GM12864 (cell line): ENCODE measurements at regions not wholly inside any gene's neighbourhood (a gene's known extent, or its start where the extent isn't known, plus 50 kb on each side); places are given as distances from the start of the nearest gene placed in this dataset.

Source experiments
- DNase-seq: peaks from one replicate; pipeline ENCODE4 v3.0.0-alpha.2; 2011; ENCODE audit warnings: low read depth
- H3K4me3 ChIP-seq: 2 replicates; pipeline ENCODE4 v1.5.1; 2011; ENCODE audit warnings: mild to moderate bottlenecking, low read depth, low read length, control low read depth
- TF ChIP-seq, protein P1 (sequence below): IDR thresholded peaks from 2 replicates; pipeline ENCODE4 v1.5.1; 2011; ENCODE audit warnings: low read depth, mild to moderate bottlenecking, moderate library complexity, low read length, control low read depth, inconsistent platforms; ENCODE audit errors: missing control alignments

DNA sequence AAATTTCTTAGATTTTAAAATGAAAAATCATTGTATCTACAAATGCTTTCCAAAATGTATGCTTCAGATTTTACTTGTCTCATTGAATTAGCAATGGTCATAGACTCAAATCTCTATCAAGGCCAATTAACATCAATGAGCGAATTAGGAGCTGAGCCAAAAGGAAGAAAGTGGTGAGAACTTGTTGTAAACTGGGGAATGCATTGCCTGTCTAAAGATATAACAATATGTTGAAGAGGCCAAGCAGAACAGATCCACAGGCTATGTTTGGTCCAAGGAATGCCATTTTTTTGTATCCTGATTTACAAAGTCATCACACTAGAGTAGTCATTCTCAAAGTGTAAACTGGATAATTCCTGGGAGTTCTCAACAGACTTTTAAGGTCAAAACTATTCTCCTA, 370.7 kb downstream of the GJA1 start:
- TF ChIP-seq, protein P1, sequence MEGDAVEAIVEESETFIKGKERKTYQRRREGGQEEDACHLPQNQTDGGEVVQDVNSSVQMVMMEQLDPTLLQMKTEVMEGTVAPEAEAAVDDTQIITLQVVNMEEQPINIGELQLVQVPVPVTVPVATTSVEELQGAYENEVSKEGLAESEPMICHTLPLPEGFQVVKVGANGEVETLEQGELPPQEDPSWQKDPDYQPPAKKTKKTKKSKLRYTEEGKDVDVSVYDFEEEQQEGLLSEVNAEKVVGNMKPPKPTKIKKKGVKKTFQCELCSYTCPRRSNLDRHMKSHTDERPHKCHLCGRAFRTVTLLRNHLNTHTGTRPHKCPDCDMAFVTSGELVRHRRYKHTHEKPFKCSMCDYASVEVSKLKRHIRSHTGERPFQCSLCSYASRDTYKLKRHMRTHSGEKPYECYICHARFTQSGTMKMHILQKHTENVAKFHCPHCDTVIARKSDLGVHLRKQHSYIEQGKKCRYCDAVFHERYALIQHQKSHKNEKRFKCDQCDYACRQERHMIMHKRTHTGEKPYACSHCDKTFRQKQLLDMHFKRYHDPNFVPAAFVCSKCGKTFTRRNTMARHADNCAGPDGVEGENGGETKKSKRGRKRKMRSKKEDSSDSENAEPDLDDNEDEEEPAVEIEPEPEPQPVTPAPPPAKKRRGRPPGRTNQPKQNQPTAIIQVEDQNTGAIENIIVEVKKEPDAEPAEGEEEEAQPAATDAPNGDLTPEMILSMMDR = no peak
- DNase-seq = no peak
- no peak overlapping the region for H3K4me3 ChIP-seq

DNA sequence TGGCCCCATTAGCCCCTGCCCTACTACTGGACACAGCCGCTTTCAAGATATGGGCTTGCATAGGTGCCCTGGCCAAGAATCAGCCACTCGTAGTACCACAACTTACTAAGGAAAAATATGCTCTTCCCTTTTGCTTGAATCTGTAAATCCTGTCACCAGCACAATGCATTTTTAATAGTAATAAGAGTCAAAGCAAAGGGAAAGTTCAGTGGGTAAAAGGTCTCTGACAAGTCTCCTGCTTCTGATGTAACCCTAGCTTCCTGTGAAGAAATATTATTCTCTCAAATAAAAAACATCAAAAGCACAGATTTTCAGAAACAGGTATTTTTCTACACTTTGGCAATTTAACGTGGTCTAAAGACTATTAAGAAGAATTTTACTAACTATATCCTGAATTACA, 373.8 kb downstream of the GJA1 start:
- no peak overlapping the region for H3K4me3 ChIP-seq
- TF ChIP-seq, protein P1 = no peak
- DNase-seq = no peak

DNA sequence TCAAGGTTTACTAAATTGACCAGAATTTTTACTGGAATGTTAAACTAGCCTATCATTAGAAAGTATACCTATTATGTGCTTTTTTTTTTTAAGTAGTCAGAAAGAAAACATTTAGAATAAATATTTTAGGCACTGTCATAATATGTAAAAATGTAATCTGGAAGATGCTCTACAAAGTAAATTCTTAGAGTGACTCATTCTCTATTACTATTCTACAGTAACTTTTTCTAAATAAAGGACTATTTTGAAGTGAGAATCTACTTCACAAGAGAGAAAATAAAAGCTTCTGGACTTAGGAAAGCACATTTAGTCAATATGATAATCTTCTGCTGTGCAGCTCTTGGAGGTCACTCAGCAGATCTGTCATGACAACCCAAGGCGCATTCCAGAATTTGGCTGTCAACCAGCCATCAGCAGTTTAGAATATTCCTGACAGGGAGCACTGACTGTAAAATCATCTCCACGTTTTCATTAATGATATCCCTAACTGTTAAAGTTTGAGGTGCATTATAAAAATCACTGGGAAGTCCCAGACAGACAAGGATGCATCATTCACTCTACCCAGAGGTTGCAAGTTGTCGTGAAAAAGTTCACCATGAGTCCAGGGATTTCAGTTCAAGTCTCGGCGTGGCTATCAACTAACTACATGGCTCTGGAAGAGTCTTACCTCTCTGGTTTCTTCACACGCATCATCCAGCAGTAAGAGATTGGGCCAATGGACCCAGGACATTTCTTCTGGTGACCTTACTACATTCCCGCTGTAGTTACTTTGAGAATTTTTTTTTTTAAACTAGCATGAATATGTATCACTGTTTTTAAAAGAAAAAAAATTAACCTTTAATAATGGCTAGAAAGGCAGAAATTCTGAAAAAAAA, 374.9 kb downstream of the GJA1 start:
- DNase-seq = no peak
- TF ChIP-seq, protein P1 = no peak

DNA sequence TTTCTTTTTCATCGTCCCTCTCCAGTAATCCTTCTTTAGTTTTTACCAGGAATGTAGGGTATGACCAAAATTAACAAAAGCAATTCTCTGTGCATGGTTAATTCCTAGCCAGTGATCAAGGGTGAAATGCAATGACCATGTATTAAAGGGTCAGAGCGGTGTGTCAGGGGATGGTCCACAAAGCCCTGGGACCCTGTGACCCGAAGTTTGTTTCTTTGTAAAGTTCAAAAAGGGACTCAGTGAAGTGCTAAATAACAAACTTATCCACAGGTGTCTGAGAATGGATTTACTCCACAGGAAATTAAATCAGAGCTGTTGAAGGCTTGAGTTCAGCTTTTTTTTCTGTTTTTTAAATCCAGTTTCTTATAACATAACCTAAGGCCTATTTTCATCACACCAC, 375.7 kb downstream of the GJA1 start:
- TF ChIP-seq, protein P1 = no peak

More for the DNA sequence above, 374.9 kb downstream of the GJA1 start:
- H3K4me3 ChIP-seq = no peak overlapping the region

DNA sequence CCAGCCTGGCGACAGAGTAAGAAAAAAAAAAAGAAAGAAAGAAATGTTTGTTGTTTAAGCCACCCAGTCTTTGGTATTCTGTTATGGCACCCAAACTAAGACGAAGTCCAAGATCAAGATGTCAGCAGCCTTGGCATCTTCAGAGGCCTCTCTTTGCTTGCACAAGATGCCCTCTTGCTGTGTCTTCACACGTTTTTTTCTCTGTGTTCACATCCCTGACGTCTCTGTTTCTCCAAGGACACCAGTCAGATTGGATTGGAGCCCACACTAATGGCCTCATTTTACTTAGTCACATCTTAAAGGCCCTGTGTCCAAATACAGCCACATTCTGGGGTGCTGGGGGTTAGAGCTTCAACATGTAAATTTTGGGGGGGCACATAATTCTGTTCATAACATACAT, 380.9 kb downstream of the GJA1 start:
- H3K4me3 ChIP-seq = no peak overlapping the region
- TF ChIP-seq, protein P1 = no peak
- no peak for DNase-seq

More for the DNA sequence above, 375.7 kb downstream of the GJA1 start:
- no peak overlapping the region for H3K4me3 ChIP-seq
- DNase-seq = no peak

DNA sequence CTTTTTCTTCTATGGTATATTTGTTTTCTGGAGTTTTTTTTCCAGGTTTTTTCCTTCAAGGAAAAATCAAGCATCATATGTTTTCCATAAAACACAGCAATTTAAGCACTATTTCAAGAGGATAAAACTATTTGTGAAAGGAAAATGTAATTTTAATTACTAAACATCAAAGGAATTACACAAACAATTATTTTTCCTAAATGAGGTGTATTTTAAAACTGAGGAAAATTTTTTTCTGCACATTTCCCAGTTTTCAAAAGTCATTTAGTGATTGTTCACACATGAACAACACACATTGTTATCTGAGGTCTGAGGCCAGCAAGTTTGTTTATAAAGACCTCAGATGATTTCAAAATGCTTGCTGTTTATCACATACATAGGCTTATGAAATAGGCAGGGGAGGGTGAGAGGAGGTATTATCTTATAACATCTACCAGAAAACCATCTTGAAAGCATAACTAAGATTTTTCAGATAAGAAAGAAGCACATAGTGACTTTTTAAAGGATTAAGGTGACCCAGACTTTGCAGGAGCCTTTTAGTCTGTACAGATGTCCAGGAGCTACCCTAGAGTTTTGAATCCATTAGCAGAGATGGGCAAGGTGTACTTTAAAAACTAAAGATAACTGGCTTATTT, 381.6 kb downstream of the GJA1 start:
- TF ChIP-seq, protein P1 = no peak
- no peak overlapping the region for H3K4me3 ChIP-seq
- DNase-seq = no peak
